HG03469 (cell line): ENCODE measurements at regions not wholly inside any gene's neighbourhood (a gene's known extent, or its start where the extent isn't known, plus 50 kb on each side); places are given as distances from the start of the nearest gene placed in this dataset.

Experiments
- ATAC-seq: cut with Tn5 transposase; IDR thresholded peaks from one replicate; pipeline ENCODE4 v1.9.1; 2021; ENCODE audit warnings: mild to moderate bottlenecking, moderate library complexity, moderate number of reproducible peaks; ENCODE audit not compliant: unreplicated experiment

GRCh38 chr10:128694168-128694850 lies 568.1 kb upstream of the MKI67 start:
- no peak for ATAC-seq

DNA sequence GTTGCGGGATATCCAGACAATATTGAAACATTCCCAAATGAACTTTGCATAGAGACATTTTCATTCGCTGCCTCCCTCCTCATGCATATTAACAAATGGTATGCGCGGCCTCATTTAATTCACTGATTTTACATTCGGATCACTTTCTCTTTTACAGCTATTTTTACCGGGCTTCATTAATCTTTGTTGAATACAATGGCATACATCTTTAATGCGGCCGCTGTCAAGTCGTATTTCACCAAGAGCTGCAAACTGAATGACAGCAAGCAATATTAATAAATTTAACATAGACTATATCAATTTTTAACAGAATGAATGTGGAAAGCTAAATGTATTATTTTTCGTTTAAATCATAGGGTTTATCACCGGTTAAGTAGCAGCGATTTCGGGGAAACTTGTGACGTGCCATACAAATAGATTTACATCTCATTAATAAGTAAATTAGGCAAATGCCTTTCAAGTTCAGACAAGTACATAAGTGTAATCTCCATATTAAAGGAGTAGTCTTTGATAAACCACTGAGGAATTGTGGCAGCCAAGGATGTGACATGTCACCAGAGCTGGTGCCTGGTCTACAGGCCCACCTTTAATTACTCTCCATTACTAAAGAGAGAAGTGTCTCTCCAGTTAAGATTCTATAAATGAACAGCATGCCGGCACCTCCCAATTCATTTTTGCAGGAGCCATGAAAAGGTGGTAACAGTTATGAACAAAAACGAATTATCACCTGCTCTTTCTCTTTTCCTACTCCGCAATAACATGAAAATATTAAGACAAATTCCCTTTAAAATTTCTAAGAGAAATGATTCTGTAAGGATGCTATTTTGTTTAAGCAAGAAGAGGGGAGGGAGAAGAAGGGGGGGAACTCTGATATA lies 568.9 kb upstream of the MKI67 start:
- no peak for ATAC-seq

- no peak for ATAC-seq
Measured at GRCh38 chr10:128695931-128696330, 569.7 kb upstream of the MKI67 start.

DNA sequence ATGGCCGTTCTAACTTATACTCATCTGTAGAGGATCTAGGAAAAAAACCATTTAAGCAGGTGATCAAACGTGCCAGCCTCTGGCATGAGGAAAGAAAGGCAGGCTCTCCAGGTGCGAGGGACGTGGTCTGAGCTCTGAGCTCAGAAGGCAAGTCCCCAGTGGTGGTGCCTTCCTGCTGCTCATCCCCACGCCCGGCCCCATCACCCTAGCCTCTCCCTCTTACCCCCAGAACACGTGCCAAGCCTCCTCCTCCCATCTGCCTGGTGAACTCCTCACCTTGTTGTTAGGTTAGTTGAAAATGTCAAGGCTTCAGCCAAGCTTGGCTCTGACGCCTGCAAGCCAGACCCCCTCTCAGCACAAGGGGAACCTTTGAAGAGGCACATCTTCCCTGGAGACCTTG lies 571.2 kb upstream of the MKI67 start:
- ATAC-seq, result no peak

GRCh38 chr10:128701381-128701780 lies 575.2 kb upstream of the MKI67 start:
- no peak for ATAC-seq

- no peak for ATAC-seq
Measured at GRCh38 chr10:128701837-128702236, 575.6 kb upstream of the MKI67 start.

GRCh38 chr10:128704716-128705115 lies 578.5 kb upstream of the MKI67 start:
- ATAC-seq, result no peak

DNA sequence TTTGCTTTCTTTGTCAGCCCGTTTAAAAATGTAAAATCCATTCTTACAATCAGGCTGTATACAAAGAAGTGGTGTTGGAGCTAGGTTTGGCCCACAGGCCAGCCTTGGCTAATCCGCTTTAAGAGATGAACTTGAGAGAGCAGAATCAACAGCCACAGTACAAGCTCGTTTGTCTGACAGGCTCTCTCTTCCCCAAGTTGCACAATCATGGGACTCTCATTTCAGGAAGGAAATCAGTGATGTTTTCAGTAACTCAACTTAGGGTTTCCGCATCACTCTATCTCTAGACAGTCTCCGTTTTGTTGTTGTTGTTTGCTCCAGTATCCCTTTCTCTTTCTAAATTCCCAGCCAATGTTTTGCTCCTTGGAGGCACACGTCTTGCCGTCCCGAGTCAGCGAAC lies 582.0 kb upstream of the MKI67 start:
- no peak for ATAC-seq

- ATAC-seq, result no peak
Measured at GRCh38 chr10:128709686-128710085, 583.5 kb upstream of the MKI67 start.

- no peak for ATAC-seq
Measured at GRCh38 chr10:128710098-128710797, 584.0 kb upstream of the MKI67 start.

DNA sequence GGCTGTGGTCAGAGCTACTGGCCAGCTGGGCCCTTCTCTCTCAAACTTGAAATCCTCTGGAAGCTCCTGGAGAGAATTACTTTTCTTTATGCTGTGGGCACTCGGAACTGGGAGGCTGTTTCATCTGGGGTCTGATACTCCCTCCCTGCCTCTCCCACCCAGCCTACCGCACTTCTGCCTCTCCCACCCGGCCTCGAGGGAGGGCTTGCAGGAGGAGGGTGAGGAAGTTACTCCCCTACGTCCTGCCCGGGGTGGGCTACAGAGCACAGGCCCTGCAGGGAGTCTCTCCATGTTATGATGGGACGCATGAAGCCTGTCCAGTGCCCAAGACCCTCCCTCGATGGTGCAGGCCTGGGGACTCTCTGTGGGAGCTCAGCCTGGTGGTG lies 584.6 kb upstream of the MKI67 start:
- ATAC-seq, result no peak

DNA sequence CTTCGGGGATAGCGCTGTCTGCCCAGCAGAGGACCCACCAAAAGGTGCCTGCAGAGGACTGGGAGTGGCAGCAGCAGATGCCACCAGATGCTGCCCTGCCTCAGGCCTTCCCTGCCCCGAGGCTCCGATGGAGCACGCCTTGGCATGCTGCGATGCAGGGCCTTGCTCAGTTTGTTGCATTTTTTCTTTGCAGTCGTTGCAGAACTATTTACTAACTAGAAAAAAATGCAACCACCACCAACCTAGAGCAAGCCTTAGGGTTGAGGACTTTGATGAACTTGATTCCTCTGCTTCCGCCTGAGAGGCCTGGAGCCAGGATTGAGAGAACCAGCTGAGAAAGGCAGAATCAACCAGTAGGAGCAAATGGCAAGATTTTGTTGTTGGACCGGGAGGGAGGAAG lies 585.6 kb upstream of the MKI67 start:
- no peak for ATAC-seq

DNA sequence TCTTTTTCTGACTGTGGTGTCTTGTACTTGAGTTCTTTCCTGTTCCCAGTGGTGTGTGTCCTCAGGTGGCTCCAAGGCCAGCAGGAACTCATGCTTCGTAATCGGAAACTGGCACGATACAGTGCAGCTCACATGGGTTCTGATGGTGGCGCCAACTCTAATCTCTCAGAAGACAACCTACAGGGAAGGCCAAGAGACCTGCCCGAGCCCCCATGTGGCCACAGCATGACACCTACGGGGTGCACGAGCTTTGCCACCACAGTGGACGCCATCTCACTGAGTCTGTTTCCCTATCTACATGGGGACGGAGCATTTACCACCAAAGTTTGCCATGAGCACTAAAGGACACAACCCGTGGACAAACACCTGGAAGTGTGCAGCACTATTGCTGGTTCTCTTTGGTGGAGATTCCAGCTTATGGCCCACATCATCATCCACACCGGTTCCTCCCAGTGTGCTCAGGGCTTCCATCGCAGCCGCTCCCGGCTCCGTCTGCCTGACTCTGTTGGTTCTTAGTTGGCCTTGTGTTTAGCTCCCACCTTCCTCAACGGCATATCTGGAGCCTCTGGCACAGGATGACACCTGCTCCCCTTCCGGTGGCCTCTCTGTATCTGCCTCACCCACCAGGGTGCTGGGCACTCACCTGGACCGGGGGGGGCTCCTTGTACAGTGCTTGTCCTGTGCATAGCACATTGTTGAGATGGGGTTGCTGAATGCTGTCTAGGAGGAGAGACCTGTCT lies 586.6 kb upstream of the MKI67 start:
- ATAC-seq, result no peak

DNA sequence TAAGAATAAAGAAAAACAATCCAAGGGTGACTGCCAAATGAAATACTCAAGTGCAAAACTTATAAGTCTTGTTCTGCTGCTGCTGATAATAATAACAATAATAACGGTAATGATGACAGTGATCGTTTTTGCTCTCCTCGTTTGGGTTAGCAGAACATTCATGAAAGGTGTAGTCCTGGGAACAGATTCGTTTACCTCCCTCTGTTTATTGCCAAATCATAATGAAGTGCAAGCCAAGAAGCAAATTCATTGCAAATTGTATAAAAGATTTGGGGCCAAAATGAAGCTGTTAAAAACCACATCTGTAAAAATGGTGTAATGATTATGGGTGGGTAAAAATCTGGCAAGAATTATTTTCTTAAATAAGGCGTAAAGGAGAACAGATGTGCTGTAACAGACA lies 587.2 kb upstream of the MKI67 start:
- no peak for ATAC-seq

GRCh38 chr10:128713874-128714570 lies 587.8 kb upstream of the MKI67 start:
- no peak for ATAC-seq

DNA sequence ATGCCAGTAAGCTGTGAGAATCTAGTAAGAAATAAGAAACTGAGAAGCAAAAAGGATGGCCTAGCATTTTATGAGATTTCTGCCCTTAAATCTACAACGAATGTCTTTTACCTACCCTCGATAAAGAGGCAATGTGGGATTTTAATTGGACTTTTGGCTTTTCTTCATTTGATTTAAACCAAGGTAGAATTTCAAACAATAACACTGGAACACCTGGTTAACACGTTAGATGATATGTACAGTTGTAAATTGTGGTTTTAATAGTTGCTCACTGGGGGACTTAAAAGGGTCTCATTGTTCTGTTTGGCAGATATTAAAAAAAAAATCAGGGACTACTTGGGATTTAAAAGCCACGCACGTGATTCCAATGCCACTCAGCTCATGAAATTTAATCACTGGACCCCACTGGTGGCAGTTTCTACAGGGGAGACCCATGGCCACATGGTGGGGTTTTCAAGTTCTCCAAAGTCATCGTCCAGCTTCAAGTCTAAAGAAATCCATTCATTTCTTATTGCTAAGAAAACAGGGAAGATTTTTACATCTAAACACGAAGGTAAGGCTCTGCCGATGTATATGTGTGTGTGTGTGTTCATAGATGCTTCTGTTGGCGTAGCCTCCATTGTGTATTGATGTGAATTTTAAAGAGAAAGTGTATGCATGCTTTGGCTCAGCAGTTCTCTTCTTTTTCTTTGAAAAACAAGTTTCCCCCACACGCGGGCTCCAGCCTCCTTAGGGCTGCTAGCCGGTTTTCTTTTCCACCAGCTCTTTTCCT lies 588.6 kb upstream of the MKI67 start:
- no peak for ATAC-seq

- ATAC-seq, result no peak
Measured at GRCh38 chr10:128716181-128716580, 590.0 kb upstream of the MKI67 start.

- ATAC-seq, result no peak
Measured at GRCh38 chr10:128721963-128722445, 595.8 kb upstream of the MKI67 start.

DNA sequence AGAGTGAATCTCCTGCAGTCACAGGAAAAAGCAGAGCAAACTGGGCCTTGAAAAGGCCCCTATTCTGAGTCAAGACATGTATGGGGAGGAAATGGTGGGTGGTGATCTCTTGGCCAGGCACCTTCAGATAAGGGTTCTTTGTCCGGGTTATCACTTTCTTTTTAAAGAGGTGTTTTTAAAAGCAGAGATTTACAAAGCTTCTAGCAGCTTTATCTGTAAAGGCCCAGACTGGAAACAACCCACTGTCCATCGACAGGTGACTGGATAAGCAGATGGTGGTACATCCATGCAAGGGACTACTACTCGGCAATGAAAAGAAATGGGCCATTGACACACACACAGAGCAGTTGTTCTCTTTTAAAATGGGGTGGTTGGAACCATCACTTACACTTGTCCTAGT lies 596.7 kb upstream of the MKI67 start:
- ATAC-seq, result no peak
